ENCODE measurements at regions not wholly inside any gene's neighbourhood (a gene's known extent, or its start where the extent isn't known, plus 50 kb on each side); places are given as distances from the start of the nearest gene placed in this dataset.
A peak's percentile ranks its signal among the peaks of the same experiment; 100 is the strongest.

GRCh38 chr15:91752081-91752785 is 101.3 kb upstream of the SLCO3A1 start:
- H3K27ac ChIP-seq = no peak overlapping the region
- no peaks in the 10 kb centered on the region for H3K9me3 ChIP-seq
- ATAC-seq (no peak), DNase-seq (no peak)
- H3K4me1 ChIP-seq = no peaks in the 10 kb centered on the region
- intact Hi-C loops (cut with DNase I) = no loop called here
- no peaks in the 10 kb centered on the region for H3K36me3 ChIP-seq
- no peak overlapping the region for H3K4me3 ChIP-seq
- TF ChIP-seq CTCF (IDR thresholded peaks at IDR 0.05) = no peak
- H3K27me3 ChIP-seq (ENCODE audit: low read depth) = no peaks in the 10 kb centered on the region

GRCh38 chr15:91759560-91759959 is 93.9 kb upstream of the SLCO3A1 start:
- no peak for TF ChIP-seq CTCF (IDR thresholded peaks at IDR 0.05)

GRCh38 chr15:91765660-91766059 is 87.8 kb upstream of the SLCO3A1 start:
- Histone ChIP-seq H3K27ac (no peak overlapping the region), H3K9me3 (no peaks in the 10 kb centered on the region), H3K27me3 (ENCODE audit: low read depth) (no peaks in the 10 kb centered on the region), H3K36me3 (no peaks in the 10 kb centered on the region), H3K4me1 (peaks cover 5% of the 10 kb centered on the region), H3K4me3 (no peak overlapping the region)
- intact Hi-C loops (cut with DNase I) = no loop called here
- no peak for ATAC-seq
- DNase-seq = no peak
- TF ChIP-seq CTCF (IDR thresholded peaks at IDR 0.05) = no peak

More at GRCh38 chr15:91759560-91759959, 93.9 kb upstream of the SLCO3A1 start:
- Histone ChIP-seq H3K4me1 (no peaks in the 10 kb centered on the region), H3K36me3 (no peaks in the 10 kb centered on the region), H3K4me3 (no peak overlapping the region), H3K27ac (no peak overlapping the region), H3K27me3 (ENCODE audit: low read depth) (no peaks in the 10 kb centered on the region), H3K9me3 (no peaks in the 10 kb centered on the region)
- ATAC-seq (no peak), DNase-seq (no peak)
- intact Hi-C loops (cut with DNase I) = no loop called here

GRCh38 chr15:91769476-91769875 is 84.0 kb upstream of the SLCO3A1 start:
- no peak overlapping the region for H3K27ac ChIP-seq
- H3K4me3 ChIP-seq = no peak overlapping the region
- H3K9me3 ChIP-seq = no peaks in the 10 kb centered on the region
- intact Hi-C loops (cut with DNase I) = no loop called here
- no peaks in the 10 kb centered on the region for H3K36me3 ChIP-seq
- TF ChIP-seq CTCF (IDR thresholded peaks at IDR 0.05) = no peak
- ATAC-seq = no peak
- no peaks in the 10 kb centered on the region for H3K27me3 ChIP-seq (ENCODE audit: low read depth)
- DNase-seq = no peak
- peaks cover 5% of the 10 kb centered on the region for H3K4me1 ChIP-seq

- no peaks in the 10 kb centered on the region for H3K27me3 ChIP-seq (ENCODE audit: low read depth)
- no peak for DNase-seq
- no peaks in the 10 kb centered on the region for H3K9me3 ChIP-seq
- H3K4me1 ChIP-seq = peaks cover 5% of the 10 kb centered on the region
- no peak overlapping the region for H3K4me3 ChIP-seq
- no peaks in the 10 kb centered on the region for H3K36me3 ChIP-seq
- intact Hi-C loops (cut with DNase I) = no loop called here
- H3K27ac ChIP-seq = no peak overlapping the region
- no peak for TF ChIP-seq CTCF (IDR thresholded peaks at IDR 0.05)
- ATAC-seq = peak in 1 of 2 donors; percentile 55
Measured at GRCh38 chr15:91769894-91770293, 83.6 kb upstream of the SLCO3A1 start.

Measured in lower lobe of right lung (tissue), 2 donors.